GM23338 (cell line): ENCODE measurements at regions not wholly inside any gene's neighbourhood (a gene's known extent, or its start where the extent isn't known, plus 50 kb on each side); places are given as distances from the start of the nearest gene placed in this dataset.

Experiments
- ATAC-seq: fragments of 200-7000 bp; cut with Tn5 transposase; 3 replicates; pipeline ENCODE4 v1.9.1; 2020
- DNase-seq: peaks from one replicate; pipeline ENCODE4 v3.0.0-alpha.2; 2015; ENCODE audit warnings: low spot score
- H2AFZ ChIP-seq: fragments of 200-600 bp; sonication (generic); 2 replicates; pipeline ENCODE4 v1.8.0; 2016; ENCODE audit warnings: antibody characterized with exemption, mild to moderate bottlenecking, moderate library complexity
- H3F3A ChIP-seq: fragments of 200-600 bp; sonication (generic); replicated peaks from 2 replicates; pipeline ENCODE4 v1.8.0; 2017; ENCODE audit warnings: antibody characterized with exemption, mixed run types, low read depth
- H3K27ac ChIP-seq: fragments of 200-600 bp; sonication (generic); 2 replicates; pipeline ENCODE4 v1.6.1; 2016; ENCODE audit warnings: low read depth
- H3K27me3 ChIP-seq: fragments of 200-600 bp; sonication (generic); 2 replicates; pipeline ENCODE4 v1.8.0; 2016; ENCODE audit warnings: mild to moderate bottlenecking, mixed run types, moderate library complexity; ENCODE audit not compliant: insufficient read depth
- H3K36me3 ChIP-seq: fragments of 200-600 bp; sonication (generic); 2 replicates; pipeline ENCODE4 v1.8.0; 2016; ENCODE audit warnings: mild to moderate bottlenecking; ENCODE audit not compliant: insufficient read depth
- H3K4me1 ChIP-seq: fragments of 200-600 bp; sonication (generic); 2 replicates; pipeline ENCODE4 v1.8.0; 2016; ENCODE audit warnings: mild to moderate bottlenecking, moderate library complexity; ENCODE audit not compliant: insufficient read depth
- H3K4me2 ChIP-seq: fragments of 200-600 bp; sonication (generic); 2 replicates; pipeline ENCODE4 v1.7.1; 2017; ENCODE audit warnings: mixed run types
- H3K4me3 ChIP-seq: fragments of 200-600 bp; sonication (generic); 2 replicates; pipeline ENCODE4 v1.6.1; 2016; ENCODE audit warnings: mixed run types
- H3K79me2 ChIP-seq: fragments of 200-600 bp; sonication (generic); replicated peaks from 2 replicates; pipeline ENCODE4 v1.8.0; 2017; ENCODE audit warnings: mild to moderate bottlenecking; ENCODE audit not compliant: insufficient read depth
- H3K9me2 ChIP-seq: fragments of 200-600 bp; sonication (generic); 2 replicates; pipeline ENCODE4 v1.8.0; 2017; ENCODE audit not compliant: insufficient read depth
- H4K20me1 ChIP-seq: fragments of 200-600 bp; sonication (generic); replicated peaks from 2 replicates; pipeline ENCODE4 v1.8.0; 2017; ENCODE audit warnings: mild to moderate bottlenecking; ENCODE audit not compliant: insufficient read depth
- H3K27ac Mint-ChIP-seq: 2 replicates; pipeline ENCODE4 v1.8.0; 2020; ENCODE audit warnings: inconsistent platforms, mild to moderate bottlenecking, moderate library complexity, mixed read lengths
- H3K27me3 Mint-ChIP-seq: 3 replicates; pipeline ENCODE4 v1.8.0; 2022; ENCODE audit warnings: low read depth, mild to moderate bottlenecking, moderate library complexity, mixed read lengths, inconsistent platforms; ENCODE audit not compliant: insufficient read depth, poor library complexity
- H3K36me3 Mint-ChIP-seq: 3 replicates; pipeline ENCODE4 v1.8.0; 2021; ENCODE audit warnings: low read depth, mild to moderate bottlenecking, inconsistent platforms, moderate library complexity, mixed read lengths
- H3K4me1 Mint-ChIP-seq: 3 replicates; pipeline ENCODE4 v1.8.0; 2020; ENCODE audit warnings: mild to moderate bottlenecking, inconsistent platforms, mixed read lengths
- H3K4me3 Mint-ChIP-seq: 3 replicates; pipeline ENCODE4 v1.8.0; 2021; ENCODE audit warnings: moderate library complexity, mild to moderate bottlenecking, inconsistent platforms, mixed read lengths
- H3K9me3 Mint-ChIP-seq: 3 replicates; pipeline ENCODE4 v1.8.0; 2020; ENCODE audit warnings: moderate library complexity, mild to moderate bottlenecking, inconsistent platforms, mixed read lengths
- CREB1 ChIP-seq: fragments of 250-450 bp; sonication (Bioruptor Pico); IDR thresholded peaks from 2 replicates; pipeline ENCODE4 v1.5.0; 2020; ENCODE audit warnings: low read depth, mild to moderate bottlenecking, moderate library complexity
- CTCF ChIP-seq, 2 experiments: fragments of 200-600 bp in 1 of 2; sonication (generic) in 1 of 2; conservative IDR thresholded peaks; 2 replicates each; pipeline versions ENCODE4 v1.5.1 to v1.6.1; 2016 to 2017; ENCODE audit warnings: antibody characterized with exemption in 2 of 2, low read depth in 2 of 2, mild to moderate bottlenecking in 2 of 2, moderate library complexity in 1 of 2
- ETS1 ChIP-seq: IDR thresholded peaks from 2 replicates; pipeline ENCODE4 v1.6.1; 2016; ENCODE audit warnings: antibody characterized with exemption
- EZH2 ChIP-seq: fragments of 200-600 bp; sonication (generic); IDR thresholded peaks from one replicate; pipeline ENCODE4 v1.8.0; 2017; ENCODE audit warnings: antibody characterized with exemption, mild to moderate bottlenecking, low read depth; ENCODE audit not compliant: unreplicated experiment
- EZH2phosphoT487 ChIP-seq: fragments of 200-600 bp; sonication (generic); IDR thresholded peaks from one replicate; pipeline ENCODE4 v1.8.1; 2018; ENCODE audit warnings: antibody characterized with exemption; ENCODE audit not compliant: unreplicated experiment
- JUNB ChIP-seq: IDR thresholded peaks from one replicate; pipeline ENCODE4 v1.6.1; 2016; ENCODE audit warnings: antibody characterized with exemption; ENCODE audit not compliant: unreplicated experiment
- NANOG ChIP-seq: IDR thresholded peaks from 2 replicates; pipeline ENCODE4 v1.6.1; 2016; ENCODE audit warnings: antibody characterized with exemption, borderline replicate concordance
- POLR2AphosphoS5 ChIP-seq: IDR thresholded peaks from 2 replicates; pipeline ENCODE4 v1.6.1; 2016; ENCODE audit warnings: antibody characterized with exemption, low read depth
- REST ChIP-seq: IDR thresholded peaks from one replicate; pipeline ENCODE4 v1.6.1; 2018; ENCODE audit warnings: antibody characterized with exemption; ENCODE audit not compliant: unreplicated experiment
- STAT1 ChIP-seq: IDR thresholded peaks from one replicate; pipeline ENCODE4 v1.6.1; 2016; ENCODE audit warnings: antibody characterized with exemption; ENCODE audit not compliant: unreplicated experiment
- ZNF114 ChIP-seq: fragments of 250-450 bp; sonication (Bioruptor Pico); IDR thresholded peaks from 2 replicates; pipeline ENCODE4 v1.5.0; 2020; ENCODE audit warnings: mild to moderate bottlenecking, moderate library complexity

GRCh38 chr5:68026092-68026885 lies 189.3 kb upstream of the PIK3R1 start:
- TF ChIP-seq JUNB = no peak
- TF ChIP-seq EZH2 = no peak
- Histone ChIP-seq H3K4me3 (no peak overlapping the region), H3K79me2 (no peaks in the 10 kb centered on the region), H3K9me2 (no peaks in the 10 kb centered on the region; the same call in none of the 2 replicates), H3F3A (no peaks in the 10 kb centered on the region), H3K36me3 (no peaks in the 10 kb centered on the region), H3K4me1 (peaks cover 36% of the 10 kb centered on the region), H3K4me2 (0 out of 2 replicates have a peak overlapping the region, but pooled peaks have one; percentile 27), H2AFZ (peak overlapping the region; percentile 63; the same call in 1 of the 2 replicates), H4K20me1 (no peaks in the 10 kb centered on the region), H3K27ac (no peak overlapping the region), H3K27me3 (no peaks in the 10 kb centered on the region)
- Mint-ChIP-seq H3K27ac (no peak overlapping the region), H3K27me3 (peaks cover 2% of the 10 kb centered on the region), H3K36me3 (no peaks in the 10 kb centered on the region), H3K4me1 (peaks cover 34% of the 10 kb centered on the region), H3K9me3 (peaks cover 2% of the 10 kb centered on the region; the same call in 1 of the 3 replicates), H3K4me3 (no peak overlapping the region)
- ATAC-seq (no peak), DNase-seq (peak; percentile 14)

GRCh38 chr5:68024426-68024825 lies 191.1 kb upstream of the PIK3R1 start:
- no peak overlapping the region for H3K4me2 ChIP-seq
- H3K36me3 Mint-ChIP-seq = no peaks in the 10 kb centered on the region; the same call in 2 of the 3 replicates
- H3K9me2 ChIP-seq = no peaks in the 10 kb centered on the region; the same call in none of the 2 replicates
- DNase-seq = no peak
- no peak overlapping the region for H2AFZ ChIP-seq
- H3K27me3 Mint-ChIP-seq = peaks cover 2% of the 10 kb centered on the region
- H3K4me1 Mint-ChIP-seq = peaks cover 37% of the 10 kb centered on the region
- H3F3A ChIP-seq = no peaks in the 10 kb centered on the region
- no peak overlapping the region for H3K4me3 Mint-ChIP-seq
- TF ChIP-seq CREB1 (CRISPR knock-in tag) (no peak), EZH2 (no peak), EZH2phosphoT487 (no peak), STAT1 (no peak), REST (no peak), ETS1 (no peak), ZNF114 (no peak), NANOG (no peak), POLR2AphosphoS5 (no peak), CTCF (conservative IDR thresholded peaks at IDR 0.05; ENCODE audit: low read depth in 2 of 2) (no peak), JUNB (no peak)
- no peak overlapping the region for H3K27ac Mint-ChIP-seq
- no peak overlapping the region for H3K27ac ChIP-seq
- no peak for ATAC-seq
- H3K4me1 ChIP-seq = peaks cover 41% of the 10 kb centered on the region
- no peaks in the 10 kb centered on the region for H3K79me2 ChIP-seq
- H3K27me3 ChIP-seq = no peaks in the 10 kb centered on the region
- H3K4me3 ChIP-seq = no peak overlapping the region
- H3K36me3 ChIP-seq = no peaks in the 10 kb centered on the region
- H3K9me3 Mint-ChIP-seq = peaks cover 2% of the 10 kb centered on the region; the same call in 1 of the 3 replicates
- H4K20me1 ChIP-seq = no peaks in the 10 kb centered on the region
